ENCODE measurements at regions not wholly inside any gene's neighbourhood (a gene's known extent, or its start where the extent isn't known, plus 50 kb on each side); places are given as distances from the start of the nearest gene placed in this dataset.

DNA sequence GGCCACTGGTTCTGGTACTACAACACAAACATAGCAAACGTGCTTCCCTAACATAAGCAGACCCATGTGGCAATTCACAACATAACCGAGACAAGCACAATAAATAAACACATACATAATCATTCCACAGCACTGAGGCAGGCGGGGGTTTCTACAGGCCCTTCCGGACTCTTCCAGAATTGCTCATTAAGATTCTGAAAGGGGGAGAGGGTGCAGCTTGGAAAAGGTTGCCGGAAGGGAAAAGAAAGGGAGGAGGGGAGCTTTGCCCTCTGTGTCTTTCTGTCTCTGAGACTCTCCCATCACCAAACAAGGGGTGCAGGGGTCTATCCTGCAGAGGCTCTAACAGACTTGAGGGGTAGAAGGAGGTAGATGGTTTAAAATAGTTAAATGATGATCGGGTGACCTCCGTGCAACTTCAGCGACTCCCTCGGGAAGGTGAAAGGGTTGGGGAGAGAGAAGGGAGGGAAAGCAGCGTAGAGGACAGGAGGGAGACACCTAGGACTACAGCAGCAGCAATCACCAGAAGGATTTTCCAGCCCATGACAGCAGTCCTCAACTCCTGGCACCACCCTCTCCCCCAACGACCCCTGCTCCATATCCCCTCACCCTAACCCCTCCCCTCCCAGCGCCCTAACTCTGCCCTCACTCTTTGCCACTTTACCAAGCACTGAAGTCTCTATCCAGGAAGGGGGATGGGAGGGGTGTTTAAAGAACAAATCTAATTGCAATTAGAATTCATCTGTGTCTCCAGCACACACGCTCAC lies 365.5 kb upstream of the ESRRG start:
- DNase-seq (ENCODE audit: low read depth, low spot score) (no peak), FAIRE-seq (no peak), ATAC-seq (no peak)
- TF ChIP-seq CBFB (IDR thresholded peaks at IDR 0.05; ENCODE audit: low read depth) = no peak
- TF ChIP-seq ASH2L (IDR thresholded peaks at IDR 0.05; ENCODE audit: borderline replicate concordance, low read depth) = no peak
- TF ChIP-seq, protein P1, sequence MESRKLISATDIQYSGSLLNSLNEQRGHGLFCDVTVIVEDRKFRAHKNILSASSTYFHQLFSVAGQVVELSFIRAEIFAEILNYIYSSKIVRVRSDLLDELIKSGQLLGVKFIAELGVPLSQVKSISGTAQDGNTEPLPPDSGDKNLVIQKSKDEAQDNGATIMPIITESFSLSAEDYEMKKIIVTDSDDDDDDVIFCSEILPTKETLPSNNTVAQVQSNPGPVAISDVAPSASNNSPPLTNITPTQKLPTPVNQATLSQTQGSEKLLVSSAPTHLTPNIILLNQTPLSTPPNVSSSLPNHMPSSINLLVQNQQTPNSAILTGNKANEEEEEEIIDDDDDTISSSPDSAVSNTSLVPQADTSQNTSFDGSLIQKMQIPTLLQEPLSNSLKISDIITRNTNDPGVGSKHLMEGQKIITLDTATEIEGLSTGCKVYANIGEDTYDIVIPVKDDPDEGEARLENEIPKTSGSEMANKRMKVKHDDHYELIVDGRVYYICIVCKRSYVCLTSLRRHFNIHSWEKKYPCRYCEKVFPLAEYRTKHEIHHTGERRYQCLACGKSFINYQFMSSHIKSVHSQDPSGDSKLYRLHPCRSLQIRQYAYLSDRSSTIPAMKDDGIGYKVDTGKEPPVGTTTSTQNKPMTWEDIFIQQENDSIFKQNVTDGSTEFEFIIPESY (IDR thresholded peaks at IDR 0.05) = no peak
- no peak for TF ChIP-seq PAX8 (IDR thresholded peaks at IDR 0.05)
- no peak for TF ChIP-seq IKZF2 (IDR thresholded peaks at IDR 0.05)
- TF ChIP-seq JUND (IDR thresholded peaks at IDR 0.05; ENCODE audit: low read depth, low read length) = no peak
- no peak for TF ChIP-seq JUNB (IDR thresholded peaks at IDR 0.05)
- H2AFZ ChIP-seq (ENCODE audit: control insufficient read depth, low read depth, low read length) = no peak overlapping the region
- SMC1A ChIA-PET (ENCODE audit: uncharacterized antibody, unreplicated experiment) = no interaction called here
- intact Hi-C loops (cut with micrococcal nuclease; ENCODE audit: unreplicated experiment) = no loop called here
- H3K4me3 ChIP-seq = no peak overlapping the region
- no peaks in the 10 kb centered on the region; a peak in 3 of 4 replicates for H3K27me3 ChIP-seq (replicated peaks in 1 of 2; ENCODE audit: control insufficient read depth in 2 of 2, insufficient read depth in 2 of 2, low read length in 1 of 2)
- H3K4me2 ChIP-seq (ENCODE audit: control insufficient read depth, insufficient read depth) = no peak overlapping the region
- no peak overlapping the region for H3K27ac ChIP-seq (ENCODE audit: control insufficient read depth, insufficient read depth)
- CTCF ChIA-PET = no interaction called here
- in situ Hi-C loops (cut with MboI) = no loop called here
- no peaks in the 10 kb centered on the region for H4K20me1 ChIP-seq (ENCODE audit: control insufficient read depth, insufficient read depth)
- no peaks in the 10 kb centered on the region for H3K79me2 ChIP-seq (ENCODE audit: control insufficient read depth, insufficient read depth, low read length)
- WGBS (ENCODE audit: insufficient coverage, insufficient replicate concordance, low lambda C conversion rate, missing lambda C conversion rate) = 19% methylated on average over 13 of the region's 13 CpGs
- RAD21 ChIA-PET (ENCODE audit: unreplicated experiment) = no interaction called here
- H3K9me3 ChIP-seq (replicated peaks; ENCODE audit: control insufficient read depth, insufficient read depth, low read length) = no peaks in the 10 kb centered on the region
- H3K9ac ChIP-seq (ENCODE audit: control insufficient read depth, insufficient read depth, low read length) = no peak overlapping the region
- POLR2A ChIA-PET = no interaction called here
- no peaks in the 10 kb centered on the region for H3K36me3 ChIP-seq (ENCODE audit: control insufficient read depth in 2 of 2, insufficient read depth in 2 of 2, low read length in 1 of 2)
- no TSS peak for BruUV-seq (replicated peaks)
- H3K4me1 ChIP-seq (ENCODE audit: control insufficient read depth, insufficient read depth, low read length) = no peaks in the 10 kb centered on the region

Measured in GM12878 (cell line).